ENCODE measurements at regions not wholly inside any gene's neighbourhood (a gene's known extent, or its start where the extent isn't known, plus 50 kb on each side); places are given as distances from the start of the nearest gene placed in this dataset.

DNA sequence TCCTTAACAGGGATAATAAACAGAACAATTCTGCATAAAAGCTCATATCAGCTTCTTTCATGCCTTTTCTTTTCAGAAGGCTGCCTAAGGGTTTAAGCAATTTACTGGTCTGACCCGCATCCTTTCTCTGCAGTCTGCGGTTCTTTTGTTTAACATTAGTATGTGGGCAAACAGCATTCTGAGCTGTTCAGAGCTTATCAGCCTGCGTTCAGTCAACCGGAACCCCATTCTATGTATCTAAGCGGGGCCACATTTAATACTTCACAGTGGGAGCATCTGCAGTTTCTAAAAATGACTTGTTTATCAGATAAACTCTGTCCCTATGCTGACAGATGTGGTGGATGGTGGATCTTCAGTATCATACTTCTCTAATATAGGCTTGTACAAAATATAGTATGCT, 758.9 kb upstream of the MMS22L start:
- TF ChIP-seq, protein P1, sequence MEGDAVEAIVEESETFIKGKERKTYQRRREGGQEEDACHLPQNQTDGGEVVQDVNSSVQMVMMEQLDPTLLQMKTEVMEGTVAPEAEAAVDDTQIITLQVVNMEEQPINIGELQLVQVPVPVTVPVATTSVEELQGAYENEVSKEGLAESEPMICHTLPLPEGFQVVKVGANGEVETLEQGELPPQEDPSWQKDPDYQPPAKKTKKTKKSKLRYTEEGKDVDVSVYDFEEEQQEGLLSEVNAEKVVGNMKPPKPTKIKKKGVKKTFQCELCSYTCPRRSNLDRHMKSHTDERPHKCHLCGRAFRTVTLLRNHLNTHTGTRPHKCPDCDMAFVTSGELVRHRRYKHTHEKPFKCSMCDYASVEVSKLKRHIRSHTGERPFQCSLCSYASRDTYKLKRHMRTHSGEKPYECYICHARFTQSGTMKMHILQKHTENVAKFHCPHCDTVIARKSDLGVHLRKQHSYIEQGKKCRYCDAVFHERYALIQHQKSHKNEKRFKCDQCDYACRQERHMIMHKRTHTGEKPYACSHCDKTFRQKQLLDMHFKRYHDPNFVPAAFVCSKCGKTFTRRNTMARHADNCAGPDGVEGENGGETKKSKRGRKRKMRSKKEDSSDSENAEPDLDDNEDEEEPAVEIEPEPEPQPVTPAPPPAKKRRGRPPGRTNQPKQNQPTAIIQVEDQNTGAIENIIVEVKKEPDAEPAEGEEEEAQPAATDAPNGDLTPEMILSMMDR (IDR thresholded peaks at IDR 0.05): no peak
- TF ChIP-seq EP300 (IDR thresholded peaks at IDR 0.05): no peak

All from sigmoid colon (tissue), 4 donors.